Colonic mucosa (tissue), 4 donors: ENCODE measurements at regions not wholly inside any gene's neighbourhood (a gene's known extent, or its start where the extent isn't known, plus 50 kb on each side); places are given as distances from the start of the nearest gene placed in this dataset.

Experiments
- DNase-seq: peaks from one replicate; pipeline ENCODE4 v3.0.0-alpha.2; 2020
- H3K27ac ChIP-seq: fragments of 200-600 bp; one replicate; pipeline ENCODE4 v1.8.0; 2021
- H3K27me3 ChIP-seq: fragments of 200-600 bp; one replicate; pipeline ENCODE4 v1.8.0; 2021
- H3K36me3 ChIP-seq: fragments of 200-600 bp; one replicate; pipeline ENCODE4 v1.8.0; 2021
- H3K4me1 ChIP-seq: fragments of 200-600 bp; one replicate; pipeline ENCODE4 v1.8.0; 2021; ENCODE audit warnings: mild to moderate bottlenecking
- H3K4me3 ChIP-seq: fragments of 200-600 bp; one replicate; pipeline ENCODE4 v1.8.0; 2021
- H3K9ac ChIP-seq, 2 donors: one replicate each; pipeline ENCODE4 v1.7.0; 2013; ENCODE audit warnings: control low read depth in 2 of 2, low read depth in 2 of 2, low read length in 2 of 2
- H3K9me3 ChIP-seq: fragments of 200-600 bp; one replicate; pipeline ENCODE4 v1.8.0; 2021
- CTCF ChIP-seq: fragments of 200-600 bp; IDR thresholded peaks from one replicate; pipeline ENCODE4 v1.8.0; 2022; ENCODE audit warnings: antibody characterized with exemption, mild to moderate bottlenecking
- intact Hi-C: fragments of 100-400 bp; cut with DNase I; formaldehyde crosslinking; loops from one replicate; pipeline ENCODE4 v1.14.1; 2022
- donor health status: healthy.
- donor health status: DM: no; HTN: no; CAD: no.
- donor health status: DM: no; HTN: no; CAD: no.

GRCh38 chr2:217110550-217110949 is 250.7 kb upstream of the TNP1 start:
- H3K4me3 ChIP-seq = no peak overlapping the region
- no peak for DNase-seq
- no peaks in the 10 kb centered on the region for H3K36me3 ChIP-seq
- H3K9me3 ChIP-seq = no peaks in the 10 kb centered on the region
- H3K4me1 ChIP-seq = no peaks in the 10 kb centered on the region
- no peaks in the 10 kb centered on the region for H3K27me3 ChIP-seq
- TF ChIP-seq CTCF = no peak
- no peak overlapping the region for H3K9ac ChIP-seq
- intact Hi-C loops = no loop called here
- H3K27ac ChIP-seq = no peak overlapping the region

DNA sequence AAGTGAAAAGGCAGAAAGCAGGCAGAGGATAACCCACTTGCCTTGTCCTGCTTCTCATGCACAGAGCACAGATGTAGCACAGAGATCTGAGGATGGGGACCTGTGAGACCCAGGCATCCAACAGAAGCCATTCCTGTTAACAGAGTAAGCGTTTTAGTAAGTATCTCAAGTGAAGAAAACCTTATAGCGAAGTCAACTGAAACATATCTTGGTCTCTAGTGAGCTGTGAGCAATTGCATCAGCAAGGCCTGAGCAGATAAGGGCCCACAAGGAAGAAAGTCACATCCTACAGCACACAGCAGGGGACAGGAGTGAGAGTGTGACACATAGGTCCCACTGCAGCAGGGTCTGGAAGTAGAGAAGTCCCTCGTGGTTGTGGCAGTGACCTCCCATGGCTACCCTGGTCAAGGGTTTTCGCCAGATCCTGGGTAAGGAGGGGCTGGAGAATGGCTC is 248.7 kb upstream of the TNP1 start:
- H3K4me3 ChIP-seq = no peak overlapping the region
- H3K4me1 ChIP-seq = no peaks in the 10 kb centered on the region
- no peaks in the 10 kb centered on the region for H3K36me3 ChIP-seq
- no peaks in the 10 kb centered on the region for H3K9me3 ChIP-seq
- intact Hi-C loops = no loop called here
- H3K27ac ChIP-seq = no peak overlapping the region
- no peak for TF ChIP-seq CTCF
- H3K9ac ChIP-seq = no peak overlapping the region
- no peak for DNase-seq
- no peaks in the 10 kb centered on the region for H3K27me3 ChIP-seq

GRCh38 chr2:217108086-217108485 is 248.2 kb upstream of the TNP1 start:
- H3K4me3 ChIP-seq = no peak overlapping the region
- intact Hi-C loops = no loop called here
- no peak for DNase-seq
- no peak for TF ChIP-seq CTCF
- H3K27me3 ChIP-seq = no peaks in the 10 kb centered on the region
- no peaks in the 10 kb centered on the region for H3K4me1 ChIP-seq
- H3K27ac ChIP-seq = no peak overlapping the region
- H3K36me3 ChIP-seq = no peaks in the 10 kb centered on the region
- no peak overlapping the region for H3K9ac ChIP-seq
- H3K9me3 ChIP-seq = no peaks in the 10 kb centered on the region

GRCh38 chr2:217107480-217107879 is 247.6 kb upstream of the TNP1 start:
- Histone ChIP-seq H3K4me3 (no peak overlapping the region), H3K27ac (no peak overlapping the region), H3K9me3 (no peaks in the 10 kb centered on the region), H3K36me3 (no peaks in the 10 kb centered on the region), H3K9ac (no peak overlapping the region), H3K27me3 (no peaks in the 10 kb centered on the region), H3K4me1 (no peaks in the 10 kb centered on the region)
- TF ChIP-seq CTCF = no peak
- intact Hi-C loops = no loop called here
- no peak for DNase-seq

DNA sequence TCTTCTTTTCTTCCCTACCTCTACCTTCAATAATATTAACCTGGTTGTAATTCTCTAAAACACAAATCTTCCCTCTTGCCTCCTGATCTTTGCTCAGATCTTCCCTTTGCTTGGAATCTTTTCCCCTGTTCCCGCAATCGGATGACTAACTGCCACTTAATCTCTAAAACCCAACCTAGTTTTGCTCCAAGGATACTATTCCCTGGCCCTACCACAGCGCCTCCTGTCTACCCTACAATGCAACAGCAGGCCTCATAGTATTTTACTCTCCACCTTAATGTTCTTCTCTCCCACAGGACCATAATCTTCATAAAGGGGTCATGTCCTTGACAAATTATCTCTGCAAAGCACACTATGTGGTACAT is 246.8 kb upstream of the TNP1 start:
- Histone ChIP-seq H3K4me3 (no peak overlapping the region), H3K36me3 (no peaks in the 10 kb centered on the region), H3K9ac (no peak overlapping the region), H3K27me3 (no peaks in the 10 kb centered on the region), H3K4me1 (no peaks in the 10 kb centered on the region), H3K9me3 (no peaks in the 10 kb centered on the region), H3K27ac (no peak overlapping the region)
- intact Hi-C loops = no loop called here
- no peak for DNase-seq
- no peak for TF ChIP-seq CTCF
